ENCODE measurements at regions not wholly inside any gene's neighbourhood (a gene's known extent, or its start where the extent isn't known, plus 50 kb on each side); places are given as distances from the start of the nearest gene placed in this dataset.
A peak's percentile ranks its signal among the peaks of the same experiment; 100 is the strongest.

DNA sequence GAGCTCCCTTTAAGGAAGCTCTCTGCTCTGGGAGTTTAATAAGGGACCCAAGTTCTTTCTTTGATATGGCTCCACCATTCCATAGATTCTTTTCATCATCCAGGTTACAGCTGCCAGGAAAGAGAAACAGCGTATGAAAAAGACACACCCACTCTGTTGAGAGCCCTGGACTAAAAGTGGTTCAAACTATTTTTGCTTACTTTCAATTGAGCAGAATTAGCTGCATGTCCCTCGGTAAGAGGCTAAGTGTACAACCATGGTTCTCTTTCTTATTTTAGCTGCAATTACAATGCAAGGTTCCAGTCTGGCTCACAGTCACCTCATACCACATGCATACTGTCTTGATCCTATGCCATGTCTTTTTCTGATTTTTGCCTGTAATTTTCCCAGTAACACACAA, 1288.3 kb downstream of the NSUN3 start:
- no peak for DNase-seq (ENCODE audit: low spot score)

DNA sequence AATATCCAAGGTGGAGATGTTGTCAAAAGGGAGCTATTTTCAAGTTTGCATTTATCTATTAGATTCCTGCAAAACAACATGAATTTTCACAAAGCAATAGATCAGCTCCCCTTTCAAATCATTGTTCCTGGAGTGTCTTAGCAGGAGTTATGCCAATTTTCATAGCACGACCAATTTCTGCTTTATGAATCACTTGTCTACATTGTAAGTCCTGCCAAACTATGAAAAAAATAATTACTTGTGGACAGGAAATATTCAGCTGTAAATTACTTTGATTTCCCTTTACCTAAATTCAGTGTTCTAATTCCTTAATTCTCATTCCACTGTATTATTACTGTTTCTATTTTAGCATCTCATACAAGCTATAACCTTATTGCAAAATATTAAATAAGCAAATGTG, 1289.6 kb downstream of the NSUN3 start:
- DNase-seq (ENCODE audit: low spot score): no peak

DNA sequence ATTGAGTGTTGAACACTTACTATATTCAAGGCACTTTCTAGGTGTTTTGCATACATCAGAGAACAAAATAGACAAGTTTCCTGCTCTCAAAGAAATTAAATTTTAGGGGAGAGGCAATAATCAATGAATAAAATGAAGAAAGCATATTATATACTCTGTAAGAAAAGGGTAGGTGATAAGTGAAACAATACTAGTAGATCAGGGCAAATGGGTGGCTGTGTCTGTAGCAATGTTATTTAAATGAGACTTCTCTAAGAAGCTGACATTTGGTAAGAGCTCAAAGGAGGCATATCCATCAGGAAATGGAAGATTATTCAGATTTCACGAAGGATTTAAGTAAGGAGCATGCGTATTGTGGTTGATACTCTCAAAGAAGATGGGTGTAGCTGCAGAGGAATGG, 1291.6 kb downstream of the NSUN3 start:
- no peak for DNase-seq (ENCODE audit: low spot score)

DNA sequence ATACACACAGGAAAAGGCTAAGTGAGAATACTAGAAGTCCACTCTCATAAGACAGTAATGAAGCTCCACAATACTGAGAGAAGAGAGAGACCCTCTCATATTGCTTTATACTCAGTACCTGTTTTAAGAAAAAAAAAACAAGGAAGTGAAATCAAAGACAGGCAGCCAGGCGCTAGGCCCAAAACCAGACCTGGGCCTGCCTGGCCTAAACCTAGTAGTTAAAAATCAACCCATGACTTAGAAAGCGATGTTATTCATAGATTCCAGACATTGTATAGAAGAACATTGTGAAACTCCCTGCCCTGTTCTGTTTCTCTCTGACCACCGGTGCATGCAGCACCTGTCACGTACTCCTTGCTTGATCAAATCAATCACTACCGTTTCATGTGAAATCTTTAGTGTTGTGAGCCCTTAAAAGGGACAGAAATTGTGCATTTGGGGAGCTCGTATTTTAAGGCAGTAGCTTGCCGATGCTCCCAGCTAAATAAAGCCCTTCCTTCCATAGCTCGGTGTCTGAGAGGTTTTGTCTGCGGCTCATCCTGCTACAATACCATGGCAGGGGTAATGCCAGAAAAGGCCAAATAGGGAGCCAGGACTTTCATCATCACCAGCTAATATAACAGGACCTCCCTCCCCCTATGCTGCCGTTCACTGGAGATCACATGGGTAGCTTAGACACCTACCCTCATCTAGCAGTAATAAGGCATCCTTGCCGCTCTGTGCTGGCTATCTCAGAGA, 1294.1 kb downstream of the NSUN3 start:
- DNase-seq (ENCODE audit: low spot score): no peak

DNA sequence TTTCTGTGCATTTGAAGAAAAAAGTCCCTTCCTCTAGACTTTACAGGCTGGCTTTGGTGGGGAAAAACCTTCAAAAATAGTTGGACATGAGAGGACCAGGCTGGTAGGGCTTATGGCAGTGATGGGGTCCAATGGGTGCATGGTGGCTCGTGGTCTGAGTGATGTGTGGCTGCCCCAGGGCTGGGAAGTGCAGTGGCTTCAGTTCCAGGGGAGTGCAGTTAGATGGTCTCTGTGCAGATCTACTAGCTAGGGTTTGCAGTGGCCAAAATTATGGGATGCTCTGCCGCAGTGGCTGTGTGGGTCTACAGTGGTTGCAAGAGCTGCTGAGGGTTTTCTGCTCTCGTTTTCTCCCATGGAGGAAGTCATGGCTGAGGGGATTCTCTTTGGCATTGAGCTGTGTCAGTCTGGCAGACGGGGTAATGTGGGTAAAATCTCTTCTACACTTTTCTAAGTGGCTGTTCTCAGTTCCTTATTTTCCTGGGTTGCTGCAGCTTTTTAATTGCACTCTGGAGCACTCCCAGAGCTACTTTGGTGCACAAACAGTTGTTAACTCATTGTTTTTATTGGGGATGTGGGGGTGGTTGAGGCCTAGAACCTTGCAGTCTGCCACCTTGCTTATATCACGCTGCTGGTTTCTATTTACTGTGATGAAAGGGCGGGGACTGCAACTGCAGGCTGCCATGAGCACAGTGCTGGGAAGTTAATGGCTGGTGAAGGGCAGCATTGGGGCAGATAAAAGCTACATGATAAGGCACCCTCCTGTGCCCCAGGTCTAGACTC, 1324.6 kb downstream of the NSUN3 start:
- DNase-seq (ENCODE audit: low spot score): no peak

DNA sequence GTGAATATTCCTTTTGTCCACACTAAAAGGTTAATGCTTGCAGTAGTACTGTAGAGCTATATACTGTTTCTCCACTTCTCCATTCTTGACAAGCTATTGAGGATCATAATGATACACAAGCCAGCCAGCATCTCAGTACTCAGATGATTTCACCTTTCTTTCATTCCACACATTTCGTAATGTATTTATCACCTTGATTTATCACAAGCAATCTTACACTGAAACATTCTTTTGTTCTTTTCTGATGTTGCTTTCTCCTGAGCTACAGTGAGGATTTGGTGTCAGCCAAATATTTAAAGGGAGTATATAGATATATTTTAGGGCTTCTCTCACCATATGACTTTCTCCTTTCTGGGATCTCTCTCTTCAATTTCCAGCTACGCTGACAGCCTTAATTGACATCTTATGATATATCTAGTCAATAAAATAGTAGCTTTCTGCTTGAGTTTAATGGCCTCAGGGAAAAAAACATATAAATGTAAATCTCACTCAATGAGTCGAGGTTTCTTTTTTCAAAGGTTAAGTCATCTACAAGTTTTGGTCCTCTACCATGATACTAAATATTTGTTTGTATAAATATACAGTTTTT, 1327.0 kb downstream of the NSUN3 start:
- no peak for DNase-seq (ENCODE audit: low spot score)

DNA sequence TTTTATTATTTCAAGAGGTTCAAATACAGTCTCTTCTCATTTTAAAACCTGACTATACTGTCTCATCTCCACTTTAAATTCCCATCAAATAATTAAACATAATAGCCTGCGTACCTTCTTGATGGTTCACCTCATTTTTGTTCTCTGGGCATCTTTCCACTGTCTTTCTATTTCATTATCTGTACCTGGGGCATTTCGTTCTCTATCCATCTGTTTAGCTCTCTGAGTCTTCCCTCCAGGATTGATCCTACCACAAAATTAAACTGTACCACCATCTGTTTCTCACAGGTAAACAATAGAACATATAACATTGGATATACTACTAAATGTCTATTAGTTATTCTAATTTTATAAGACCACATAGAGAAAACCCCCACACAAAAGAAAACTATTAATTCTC, 1331.4 kb downstream of the NSUN3 start:
- DNase-seq (ENCODE audit: low spot score): no peak

DNA sequence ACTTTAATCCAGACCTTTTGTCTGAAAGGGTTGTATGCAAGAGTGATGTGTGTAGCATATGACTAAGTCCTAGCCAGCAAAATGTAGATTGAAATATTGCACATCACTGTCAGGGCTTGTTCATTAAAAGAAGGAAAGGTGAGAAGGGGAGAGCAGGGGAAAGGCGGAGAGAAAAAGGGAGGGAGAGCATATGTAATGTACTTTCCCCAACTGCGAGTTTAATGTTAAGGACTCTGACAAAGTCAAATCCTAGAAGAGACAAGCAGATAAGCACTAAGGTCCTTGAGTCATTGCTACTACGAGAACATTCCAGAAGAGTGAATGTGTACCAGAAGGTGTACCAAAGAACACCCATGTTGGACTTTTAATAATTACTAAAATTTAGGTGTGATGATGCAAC, 1336.7 kb downstream of the NSUN3 start:
- DNase-seq (ENCODE audit: low spot score): no peak

DNA sequence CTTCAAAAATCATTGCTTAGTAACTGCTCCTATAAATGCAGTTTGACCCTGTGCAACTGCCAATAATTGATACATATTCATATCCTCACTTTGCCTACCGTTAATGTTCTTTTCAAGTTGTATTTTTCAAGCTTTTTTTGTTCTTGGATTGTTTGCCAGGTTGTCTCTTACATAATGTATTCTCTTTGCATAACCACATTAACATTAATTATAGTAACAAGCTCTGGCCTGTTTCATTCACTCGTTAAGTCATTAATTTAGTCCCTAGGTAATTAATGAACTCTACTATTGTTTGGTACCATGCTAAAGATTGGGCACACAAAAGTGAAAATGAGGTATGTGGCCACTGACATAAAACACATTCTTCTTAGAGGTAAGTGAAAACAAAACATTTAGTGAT, 1338.8 kb downstream of the NSUN3 start:
- no peak for DNase-seq (ENCODE audit: low spot score)

DNA sequence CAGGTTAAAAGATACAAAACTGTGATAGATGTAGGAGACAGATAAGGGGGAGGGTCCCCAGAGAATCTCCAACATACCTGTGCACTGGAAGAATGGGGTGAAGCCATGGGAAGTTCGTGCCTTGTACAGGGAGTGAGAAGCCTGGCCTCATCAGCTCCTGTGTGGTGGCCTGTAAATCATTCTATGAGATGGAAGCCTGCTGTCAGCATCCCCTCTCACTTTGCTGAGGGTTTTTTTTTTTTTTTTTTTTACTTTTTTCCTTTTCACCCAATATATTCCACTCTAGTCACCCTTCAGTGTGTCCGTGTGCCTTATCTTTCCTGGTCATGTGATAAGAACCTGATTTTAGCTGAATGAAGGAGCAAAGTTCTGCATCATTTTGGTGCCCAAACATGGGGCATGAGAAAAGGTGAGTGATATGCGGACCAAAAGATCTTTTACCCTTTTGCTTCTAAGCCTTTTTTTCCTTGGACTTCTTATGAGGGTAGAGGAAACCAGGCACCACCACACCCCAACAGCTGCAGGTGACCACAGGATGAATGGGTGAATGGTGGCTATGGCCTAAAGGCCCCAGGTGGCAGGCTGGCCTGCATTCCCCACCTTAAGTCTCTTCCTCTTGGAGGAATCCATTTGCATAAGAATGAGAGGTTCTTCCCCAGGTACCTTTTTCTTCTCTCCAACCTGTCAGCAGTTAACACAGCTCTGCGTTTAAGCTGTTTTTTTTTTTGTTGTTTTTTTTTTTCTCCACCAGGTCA, 1345.0 kb downstream of the NSUN3 start:
- no peak for DNase-seq (ENCODE audit: low spot score)

DNA sequence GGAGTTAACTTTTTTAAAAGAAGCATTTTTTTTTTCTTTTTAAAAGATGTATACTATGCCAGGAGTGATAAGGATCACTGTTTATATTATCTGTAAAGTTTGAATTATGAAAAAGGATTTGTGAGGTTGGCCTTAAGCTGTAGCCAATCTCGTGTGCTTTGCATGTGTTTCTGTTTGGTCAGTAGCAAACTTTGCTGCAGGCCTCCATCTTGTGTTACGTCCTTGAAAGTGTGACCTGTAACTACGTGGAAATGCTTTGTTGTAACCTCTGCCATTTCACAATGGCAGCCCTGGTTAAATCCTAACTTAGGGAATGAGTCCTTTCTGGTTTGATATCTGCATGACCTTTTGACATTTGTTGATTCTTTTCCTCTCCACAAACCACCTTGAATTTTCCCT, 1345.6 kb downstream of the NSUN3 start:
- no peak for DNase-seq (ENCODE audit: low spot score)

DNA sequence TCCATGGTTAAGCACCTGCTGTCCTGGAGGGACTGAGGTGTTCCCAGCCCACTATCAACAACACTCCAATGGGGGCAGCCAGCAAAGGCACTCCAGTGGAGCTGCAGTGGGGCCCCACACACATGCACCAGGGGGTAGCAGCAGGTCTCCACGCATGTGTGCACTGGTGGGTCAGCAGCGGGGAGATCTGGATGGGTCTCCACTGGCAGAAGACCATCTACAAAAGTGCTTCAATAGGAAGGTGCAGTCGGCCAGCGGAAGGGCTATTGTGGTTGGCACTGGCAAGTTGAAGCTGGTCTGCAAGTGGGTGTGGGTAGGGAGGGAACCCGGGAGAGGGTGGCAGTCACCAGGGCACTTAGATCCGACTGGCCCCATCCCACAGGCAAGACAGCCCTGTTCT, 1355.4 kb downstream of the NSUN3 start:
- DNase-seq (ENCODE audit: low spot score): no peak

DNA sequence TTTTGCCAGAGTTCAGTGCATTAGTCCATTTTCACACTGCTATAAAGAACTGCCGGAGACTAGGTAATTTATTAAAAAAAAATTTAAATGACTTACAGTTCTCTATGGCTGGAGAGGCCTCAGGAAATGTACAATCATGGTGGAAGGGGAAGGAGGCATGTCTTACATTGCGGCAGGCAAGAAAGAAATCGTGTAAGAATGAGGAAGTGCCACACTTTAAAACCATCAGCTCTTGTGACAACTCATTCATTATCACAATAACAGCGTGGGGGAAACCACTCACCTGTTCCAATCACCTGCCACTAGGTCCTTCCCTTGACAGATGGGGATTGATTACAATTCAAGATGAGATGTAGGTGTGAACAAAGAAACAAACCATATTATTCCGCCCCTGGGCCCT, 1361.4 kb downstream of the NSUN3 start:
- no peak for DNase-seq (ENCODE audit: low spot score)

DNA sequence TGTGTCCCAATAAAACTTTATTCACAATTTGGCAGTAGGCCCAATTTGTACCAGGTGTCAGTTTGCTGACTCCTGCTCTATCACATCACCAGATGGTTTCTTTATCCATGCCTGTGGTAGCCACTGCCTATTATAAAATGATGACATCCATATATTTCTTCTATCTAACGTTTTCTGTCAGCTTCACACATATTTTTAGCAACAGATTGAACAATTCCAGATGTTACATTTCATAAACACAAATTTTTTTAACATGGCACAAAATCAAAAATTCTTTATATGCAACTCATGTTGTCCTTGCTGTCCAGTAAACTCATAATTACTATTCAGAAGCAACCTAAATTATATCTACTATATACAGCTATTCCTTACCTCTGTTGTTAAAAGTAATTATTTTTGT, 1371.6 kb downstream of the NSUN3 start:
- DNase-seq (ENCODE audit: low spot score): no peak

DNA sequence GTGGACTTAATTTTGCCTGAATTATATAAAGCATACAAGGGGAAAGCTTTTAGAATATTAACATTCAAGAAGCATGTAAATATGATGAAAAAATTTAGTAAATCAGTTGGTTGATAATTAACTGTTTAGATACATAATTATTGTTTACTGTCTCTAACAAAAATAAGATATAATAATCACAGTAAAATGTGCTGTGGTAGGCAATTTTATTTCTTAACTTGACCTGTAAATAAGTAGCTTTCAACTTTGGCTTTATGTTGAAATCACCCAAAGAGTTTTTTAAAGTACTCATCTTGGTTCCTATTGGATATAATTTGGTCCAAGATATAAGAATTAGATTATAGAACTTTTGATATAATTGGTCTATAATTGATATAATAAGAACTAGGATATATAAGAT, 1374.5 kb downstream of the NSUN3 start:
- no peak for DNase-seq (ENCODE audit: low spot score)

DNA sequence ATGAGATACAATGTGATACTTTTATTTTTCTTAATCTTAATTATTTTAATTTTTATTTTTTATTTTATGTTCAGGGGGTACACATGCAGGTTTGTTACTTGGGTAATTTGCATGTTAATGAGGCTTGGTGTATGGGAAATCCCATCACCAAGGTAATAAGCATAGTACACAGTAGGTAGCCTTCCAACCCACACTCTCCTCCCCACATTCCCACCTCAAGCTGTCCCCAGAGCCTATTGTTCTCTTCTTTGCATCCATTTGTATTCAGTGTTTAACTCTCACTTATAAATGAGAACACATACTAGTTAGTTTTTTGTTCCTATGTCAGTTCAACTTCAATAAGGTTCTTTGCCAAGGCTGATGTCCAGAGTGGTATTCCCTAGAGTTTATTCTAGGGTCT, 1375.4 kb downstream of the NSUN3 start:
- DNase-seq (ENCODE audit: low spot score): no peak

DNA sequence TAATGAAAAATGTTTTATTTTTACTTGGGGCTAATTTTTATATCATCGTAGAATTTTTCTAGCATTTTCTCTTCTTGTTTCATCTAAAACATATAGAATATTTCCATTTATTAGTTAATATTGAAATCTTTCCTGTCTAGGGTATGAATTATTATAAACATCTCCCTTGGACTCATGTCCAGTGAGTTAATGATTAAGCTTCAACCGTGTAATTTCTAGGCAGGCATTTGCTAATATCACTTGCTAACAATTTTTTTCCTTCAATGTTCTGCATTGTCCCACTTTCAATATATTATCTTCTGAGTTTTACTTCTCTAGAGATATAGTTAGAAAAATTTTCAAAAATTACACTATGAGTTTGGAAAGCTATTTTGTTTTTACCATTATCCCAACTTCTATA, 1371.6 kb upstream of the EPHA6 start:
- no peak for DNase-seq (ENCODE audit: low spot score)

DNA sequence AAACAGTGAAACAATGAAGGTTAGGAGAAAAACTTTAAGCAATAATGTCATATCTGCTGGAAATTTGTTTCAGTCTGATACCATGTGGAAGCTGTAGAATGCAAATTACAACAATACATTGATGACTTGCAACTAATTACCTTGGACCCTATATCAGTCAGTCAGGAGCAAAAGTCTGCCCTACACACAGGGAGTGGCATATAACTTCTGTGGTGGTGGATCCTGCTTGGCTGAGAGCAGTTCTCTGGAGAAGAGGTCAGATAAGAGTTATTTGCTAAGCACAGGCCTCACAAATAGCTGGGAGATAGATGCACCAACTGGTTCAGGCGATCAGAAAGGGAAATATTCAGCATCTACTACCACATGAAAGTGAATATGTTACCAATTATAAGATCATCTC, 1364.6 kb upstream of the EPHA6 start:
- no peak for DNase-seq (ENCODE audit: low spot score)

DNA sequence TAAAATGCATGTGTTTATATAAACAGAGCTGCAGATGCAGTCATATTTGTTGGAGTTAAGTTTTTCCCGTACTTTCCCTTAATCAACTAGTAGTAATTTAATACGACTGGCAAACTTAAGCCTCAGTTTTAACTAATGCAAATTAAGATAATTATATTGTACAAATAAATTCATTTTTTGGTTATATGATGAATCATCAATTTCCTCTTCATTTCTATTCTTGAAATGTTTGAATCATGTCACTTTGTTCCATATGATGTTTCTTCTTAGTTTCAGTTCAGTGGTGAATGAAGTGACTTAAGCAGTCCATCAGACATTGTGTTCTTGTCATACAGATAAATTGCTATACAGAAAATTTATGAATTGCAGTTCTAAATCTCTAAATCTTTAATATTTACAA, 1361.2 kb upstream of the EPHA6 start:
- no peak for DNase-seq (ENCODE audit: low spot score)

DNA sequence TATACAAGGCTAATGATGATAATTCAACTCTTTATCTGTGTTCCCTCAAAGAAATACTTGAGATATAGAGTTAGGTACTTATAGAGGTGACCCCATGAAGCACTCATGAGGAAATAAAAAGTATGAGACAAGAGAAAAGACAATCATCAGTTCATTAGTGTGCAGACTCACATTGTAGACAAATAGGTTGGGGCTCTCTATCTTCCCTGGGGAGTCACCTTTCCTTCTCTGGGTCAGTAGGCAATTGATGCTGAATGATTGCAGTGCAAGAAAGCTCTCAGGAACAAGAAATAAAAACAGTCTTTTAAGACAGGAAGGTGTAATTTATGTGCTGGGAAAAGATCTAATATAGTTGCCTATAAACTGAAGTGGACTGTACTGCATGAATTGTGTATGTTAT, 1357.6 kb upstream of the EPHA6 start:
- no peak for DNase-seq (ENCODE audit: low spot score)

DNA sequence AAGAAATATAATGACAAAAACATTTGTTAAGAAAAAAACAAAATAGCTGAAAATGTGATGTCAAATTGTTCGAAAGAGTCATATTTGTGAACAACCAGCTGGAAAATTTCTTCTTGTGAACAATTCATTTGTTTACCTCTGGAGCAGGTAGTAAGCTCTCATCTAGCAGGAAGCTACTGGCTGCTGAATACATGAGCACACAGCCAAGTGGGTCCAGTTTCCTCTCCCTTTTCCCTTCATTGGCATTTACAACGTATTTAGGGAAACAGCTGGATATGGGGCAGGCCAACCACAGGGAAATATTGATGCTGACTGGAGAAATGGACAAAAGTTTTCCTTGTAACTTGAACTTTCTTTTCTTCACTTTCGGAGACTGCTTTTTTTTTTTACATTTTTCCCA, 1354.7 kb upstream of the EPHA6 start:
- no peak for DNase-seq (ENCODE audit: low spot score)

DNA sequence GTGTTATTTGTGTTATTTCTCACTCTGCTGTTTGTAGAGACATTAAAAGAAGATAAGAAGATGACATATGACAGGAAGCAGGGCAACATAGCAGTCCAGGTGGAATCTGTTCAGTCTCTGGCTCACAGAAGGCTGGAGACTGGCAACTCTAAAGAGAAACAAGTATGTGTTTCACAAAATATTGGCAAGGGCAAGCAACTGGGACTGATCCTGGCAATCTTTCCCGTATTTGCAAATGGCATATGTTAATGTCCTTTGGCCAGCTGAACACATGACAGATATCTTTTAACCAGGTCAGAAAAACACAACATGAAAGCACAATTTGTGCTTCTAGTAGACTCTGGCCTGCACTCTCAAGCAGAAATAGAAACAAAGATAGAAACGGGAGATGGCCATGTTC, 1354.1 kb upstream of the EPHA6 start:
- peak; percentile 13 for DNase-seq (ENCODE audit: low spot score)

DNA sequence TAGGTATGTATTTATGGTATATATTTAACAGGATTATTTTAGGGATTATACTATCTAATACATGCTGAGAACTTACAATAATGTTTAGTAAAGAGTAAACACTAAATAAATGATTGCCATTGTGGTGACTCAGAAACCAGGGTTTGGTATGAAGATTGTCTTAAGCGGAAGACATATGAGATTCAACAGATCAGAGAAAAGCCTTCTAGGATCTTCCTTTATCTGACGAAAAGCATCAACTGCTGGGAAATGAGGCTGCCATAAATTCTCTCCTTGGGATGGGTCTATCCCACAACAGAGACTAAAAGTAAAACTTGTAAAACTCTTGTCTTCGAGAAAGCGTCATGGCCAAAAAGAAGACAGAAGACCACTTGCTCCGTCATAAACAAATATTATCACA, 1352.2 kb upstream of the EPHA6 start:
- no peak for DNase-seq (ENCODE audit: low spot score)

Data from mucosa of gallbladder (tissue), 1 donor.